NCI-H2081 (cell line): ENCODE measurements at regions not wholly inside any gene's neighbourhood (a gene's known extent, or its start where the extent isn't known, plus 50 kb on each side); places are given as distances from the start of the nearest gene placed in this dataset.

Source experiments
- DNase-seq, 2 experiments: peaks; one replicate each; lab custom pipeline; 2025; lab: John Stamatoyannopoulos, UW

GRCh38 chr2:54360055-54360792, 95.9 kb upstream of the SPTBN1 start:
- DNase-seq = peak in 1 of 2 experiments; percentile 12

GRCh38 chr2:54364409-54364808, 91.7 kb upstream of the SPTBN1 start:
- no peak for DNase-seq

- no peak for DNase-seq
These were observed 90.5 kb upstream of the SPTBN1 start for GRCh38 chr2:54365661-54366060.

- DNase-seq = no peak
These were observed 89.4 kb upstream of the SPTBN1 start for GRCh38 chr2:54366487-54367280.

GRCh38 chr2:54370405-54371104, 85.6 kb upstream of the SPTBN1 start:
- DNase-seq = no peak

- DNase-seq = no peak
These were observed 84.6 kb upstream of the SPTBN1 start for GRCh38 chr2:54371460-54372065.

GRCh38 chr2:54372361-54372760, 83.8 kb upstream of the SPTBN1 start:
- no peak for DNase-seq

GRCh38 chr2:54373855-54374254, 82.3 kb upstream of the SPTBN1 start:
- no peak for DNase-seq

GRCh38 chr2:54374591-54375364, 81.3 kb upstream of the SPTBN1 start:
- no peak for DNase-seq

GRCh38 chr2:54377451-54377850, 78.7 kb upstream of the SPTBN1 start:
- no peak for DNase-seq

GRCh38 chr2:54377901-54378493, 78.1 kb upstream of the SPTBN1 start:
- no peak for DNase-seq

- no peak for DNase-seq
These were observed 75.5 kb upstream of the SPTBN1 start for GRCh38 chr2:54380670-54381069.

GRCh38 chr2:54381293-54381692, 74.8 kb upstream of the SPTBN1 start:
- no peak for DNase-seq

- no peak for DNase-seq
These were observed 73.5 kb upstream of the SPTBN1 start for GRCh38 chr2:54382601-54383000.

GRCh38 chr2:54384301-54385203, 71.6 kb upstream of the SPTBN1 start:
- no peak for DNase-seq

GRCh38 chr2:54385271-54385670, 70.9 kb upstream of the SPTBN1 start:
- no peak for DNase-seq

GRCh38 chr2:54386585-54386984, 69.5 kb upstream of the SPTBN1 start:
- no peak for DNase-seq

GRCh38 chr2:54387059-54387991, 68.8 kb upstream of the SPTBN1 start:
- no peak for DNase-seq

GRCh38 chr2:54388076-54388475, 68.1 kb upstream of the SPTBN1 start:
- no peak for DNase-seq
